Activated CD8-positive, alpha-beta memory T cell treated with anti-CD3 and anti-CD28 coated beads, Interleukin-2, amount 10 ng/mL, durations not matched to agents 7 days and 5 days (primary cell): ENCODE measurements at regions not wholly inside any gene's neighbourhood (a gene's known extent, or its start where the extent isn't known, plus 50 kb on each side); places are given as distances from the start of the nearest gene placed in this dataset.

Source experiments
- ATAC-seq: fragments of 150-1000 bp; cut with Tn5 transposase; one replicate; pipeline ENCODE4 v1.10.0; 2021; ENCODE audit warnings: moderate library complexity
- CTCF ChIA-PET: fragments of 350-600 bp; sonication (Branson Sonifier 250); formaldehyde crosslinking; loops from one replicate; lab custom pipeline; 2021; ENCODE audit warnings: antibody characterized with exemption; lab: Charles Lee
- DNase-seq: peaks from one replicate; pipeline ENCODE4 v3.0.0-alpha.2; 2020
- H3K27ac Mint-ChIP-seq: one replicate; pipeline ENCODE4 v1.8.0; 2021; ENCODE audit warnings: mild to moderate bottlenecking, mixed read lengths
- H3K27me3 Mint-ChIP-seq: one replicate; pipeline ENCODE4 v1.8.0; 2021; ENCODE audit warnings: mixed read lengths
- H3K36me3 Mint-ChIP-seq: one replicate; pipeline ENCODE4 v1.8.0; 2021; ENCODE audit warnings: mild to moderate bottlenecking, mixed read lengths
- H3K4me1 Mint-ChIP-seq: one replicate; pipeline ENCODE4 v1.8.0; 2021; ENCODE audit warnings: mixed read lengths
- H3K4me3 Mint-ChIP-seq: one replicate; pipeline ENCODE4 v1.8.0; 2021; ENCODE audit warnings: mild to moderate bottlenecking, moderate library complexity, mixed read lengths
- H3K9me3 Mint-ChIP-seq: one replicate; pipeline ENCODE4 v1.8.0; 2022; ENCODE audit warnings: low read depth, mixed read lengths

GRCh38 chr18:25817546-25818237, 272.7 kb downstream of the SS18 start:
- CTCF ChIA-PET, result no interaction called here
- ATAC-seq (no peak), DNase-seq (no peak)
- no peak overlapping the region for H3K27ac Mint-ChIP-seq
- H3K4me3 Mint-ChIP-seq, result no peak overlapping the region
- H3K9me3 Mint-ChIP-seq, result no peaks in the 10 kb centered on the region
- peaks cover 15% of the 10 kb centered on the region for H3K27me3 Mint-ChIP-seq
- H3K4me1 Mint-ChIP-seq, result peaks cover 16% of the 10 kb centered on the region
- no peaks in the 10 kb centered on the region for H3K36me3 Mint-ChIP-seq

GRCh38 chr18:25815659-25816058, 274.8 kb downstream of the SS18 start:
- no peak overlapping the region for H3K4me3 Mint-ChIP-seq
- no peak overlapping the region for H3K27ac Mint-ChIP-seq
- H3K4me1 Mint-ChIP-seq, result peaks cover 16% of the 10 kb centered on the region
- CTCF ChIA-PET, result interaction anchor here (0.8 kb wide), 1 partner anchor 17 kb away, joined by 3 read pairs; no protein-coding TSS in a partner anchor
- DNase-seq, result no peak
- H3K27me3 Mint-ChIP-seq, result peaks cover 5% of the 10 kb centered on the region
- no peaks in the 10 kb centered on the region for H3K9me3 Mint-ChIP-seq
- no peak for ATAC-seq
- no peaks in the 10 kb centered on the region for H3K36me3 Mint-ChIP-seq

GRCh38 chr18:25814841-25815458, 275.5 kb downstream of the SS18 start:
- CTCF ChIA-PET, result no interaction called here
- DNase-seq (no peak), ATAC-seq (peak; percentile 36)
- Mint-ChIP-seq H3K27ac (no peak overlapping the region), H3K9me3 (no peaks in the 10 kb centered on the region), H3K4me3 (no peak overlapping the region), H3K4me1 (peaks cover 16% of the 10 kb centered on the region), H3K36me3 (no peaks in the 10 kb centered on the region), H3K27me3 (peaks cover 3% of the 10 kb centered on the region)

GRCh38 chr18:25813110-25813509, 277.3 kb downstream of the SS18 start:
- no peaks in the 10 kb centered on the region for H3K36me3 Mint-ChIP-seq
- CTCF ChIA-PET, result no interaction called here
- no peak overlapping the region for H3K27ac Mint-ChIP-seq
- ATAC-seq (no peak), DNase-seq (no peak)
- H3K9me3 Mint-ChIP-seq, result no peaks in the 10 kb centered on the region
- peaks cover 16% of the 10 kb centered on the region for H3K4me1 Mint-ChIP-seq
- no peak overlapping the region for H3K4me3 Mint-ChIP-seq
- no peaks in the 10 kb centered on the region for H3K27me3 Mint-ChIP-seq

- DNase-seq (no peak), ATAC-seq (no peak)
- CTCF ChIA-PET, result no interaction called here
- Mint-ChIP-seq H3K9me3 (no peaks in the 10 kb centered on the region), H3K4me3 (no peak overlapping the region), H3K36me3 (no peaks in the 10 kb centered on the region), H3K4me1 (peaks cover 13% of the 10 kb centered on the region), H3K27ac (no peak overlapping the region), H3K27me3 (no peaks in the 10 kb centered on the region)
Measured at GRCh38 chr18:25810736-25811135, 279.7 kb downstream of the SS18 start.

- Mint-ChIP-seq H3K4me3 (no peak overlapping the region), H3K36me3 (no peaks in the 10 kb centered on the region)
- CTCF ChIA-PET, result no interaction called here
Measured at GRCh38 chr18:25805939-25806338, 284.5 kb downstream of the SS18 start.

GRCh38 chr18:25805323-25805722, 285.1 kb downstream of the SS18 start:
- Mint-ChIP-seq H3K27ac (no peak overlapping the region), H3K27me3 (no peaks in the 10 kb centered on the region), H3K4me1 (no peaks in the 10 kb centered on the region), H3K36me3 (no peaks in the 10 kb centered on the region), H3K4me3 (no peak overlapping the region), H3K9me3 (peaks cover 4% of the 10 kb centered on the region)
- DNase-seq (no peak), ATAC-seq (no peak)
- CTCF ChIA-PET, result no interaction called here

More at GRCh38 chr18:25805939-25806338, 284.5 kb downstream of the SS18 start:
- Mint-ChIP-seq H3K4me1 (no peaks in the 10 kb centered on the region), H3K9me3 (peaks cover 2% of the 10 kb centered on the region), H3K27me3 (no peaks in the 10 kb centered on the region), H3K27ac (no peak overlapping the region)
- DNase-seq (no peak), ATAC-seq (no peak)

GRCh38 chr18:25799231-25799630, 291.2 kb downstream of the SS18 start:
- Mint-ChIP-seq H3K36me3 (no peaks in the 10 kb centered on the region), H3K9me3 (peaks cover 4% of the 10 kb centered on the region), H3K4me1 (no peaks in the 10 kb centered on the region), H3K27ac (no peak overlapping the region), H3K4me3 (no peak overlapping the region), H3K27me3 (no peaks in the 10 kb centered on the region)
- CTCF ChIA-PET, result interaction anchor here (1.0 kb wide), 1 partner anchor 17 kb away, joined by 3 read pairs; no protein-coding TSS in a partner anchor
- no peak for ATAC-seq
- no peak for DNase-seq

- no peak overlapping the region for H3K27ac Mint-ChIP-seq
- H3K27me3 Mint-ChIP-seq, result no peaks in the 10 kb centered on the region
- CTCF ChIA-PET, result interaction anchor here (1.0 kb wide), 1 partner anchor 18 kb away, joined by 3 read pairs; no protein-coding TSS in a partner anchor
Measured at GRCh38 chr18:25798046-25798445, 292.4 kb downstream of the SS18 start.

GRCh38 chr18:25795213-25795612, 295.2 kb downstream of the SS18 start:
- CTCF ChIA-PET, result no interaction called here
- DNase-seq, result no peak

More at GRCh38 chr18:25798046-25798445, 292.4 kb downstream of the SS18 start:
- Mint-ChIP-seq H3K4me3 (no peak overlapping the region), H3K9me3 (peaks cover 4% of the 10 kb centered on the region), H3K4me1 (no peaks in the 10 kb centered on the region), H3K36me3 (no peaks in the 10 kb centered on the region)
- DNase-seq, result no peak
- no peak for ATAC-seq

GRCh38 chr18:25787276-25787675, 303.1 kb downstream of the SS18 start:
- Mint-ChIP-seq H3K27me3 (no peaks in the 10 kb centered on the region), H3K4me1 (no peaks in the 10 kb centered on the region), H3K9me3 (peaks cover 2% of the 10 kb centered on the region), H3K4me3 (no peak overlapping the region), H3K27ac (no peak overlapping the region), H3K36me3 (no peaks in the 10 kb centered on the region)
- CTCF ChIA-PET, result no interaction called here
- DNase-seq, result no peak
- ATAC-seq, result no peak

More at GRCh38 chr18:25795213-25795612, 295.2 kb downstream of the SS18 start:
- Mint-ChIP-seq H3K27ac (no peak overlapping the region), H3K4me3 (no peak overlapping the region), H3K36me3 (no peaks in the 10 kb centered on the region), H3K4me1 (no peaks in the 10 kb centered on the region), H3K27me3 (no peaks in the 10 kb centered on the region), H3K9me3 (peaks cover 2% of the 10 kb centered on the region)
- no peak for ATAC-seq

GRCh38 chr18:25786758-25787157, 303.7 kb downstream of the SS18 start:
- Mint-ChIP-seq H3K4me3 (no peak overlapping the region), H3K9me3 (peaks cover 2% of the 10 kb centered on the region), H3K36me3 (no peaks in the 10 kb centered on the region), H3K27ac (no peak overlapping the region), H3K27me3 (no peaks in the 10 kb centered on the region), H3K4me1 (no peaks in the 10 kb centered on the region)
- no peak for ATAC-seq
- DNase-seq, result no peak
- CTCF ChIA-PET, result no interaction called here

- CTCF ChIA-PET, result no interaction called here
Measured at GRCh38 chr18:25780105-25780504, 310.3 kb downstream of the SS18 start.

GRCh38 chr18:25771796-25772195, 318.6 kb downstream of the SS18 start:
- Mint-ChIP-seq H3K4me1 (no peaks in the 10 kb centered on the region), H3K9me3 (no peaks in the 10 kb centered on the region), H3K27ac (no peak overlapping the region), H3K27me3 (peaks cover 2% of the 10 kb centered on the region), H3K4me3 (no peak overlapping the region), H3K36me3 (no peaks in the 10 kb centered on the region)
- CTCF ChIA-PET, result no interaction called here
- ATAC-seq (no peak), DNase-seq (no peak)

More at GRCh38 chr18:25780105-25780504, 310.3 kb downstream of the SS18 start:
- Mint-ChIP-seq H3K4me3 (no peak overlapping the region), H3K4me1 (no peaks in the 10 kb centered on the region), H3K9me3 (no peaks in the 10 kb centered on the region), H3K27ac (no peak overlapping the region), H3K27me3 (no peaks in the 10 kb centered on the region), H3K36me3 (no peaks in the 10 kb centered on the region)
- ATAC-seq (no peak), DNase-seq (no peak)
